ENCODE measurements at regions not wholly inside any gene's neighbourhood (a gene's known extent, or its start where the extent isn't known, plus 50 kb on each side); places are given as distances from the start of the nearest gene placed in this dataset.

GRCh38 chr17:27233776-27234175, 60.1 kb upstream of the WSB1 start:
- TF ChIP-seq CTCF (IDR thresholded peaks at IDR 0.05) (no peak), POLR2A (IDR thresholded peaks at IDR 0.05) (no peak)
- DNase-seq: no peak
- Histone ChIP-seq H3K4me3 (replicated peaks in 1 of 3) (no peak overlapping the region), H3K27me3 (no peaks in the 10 kb centered on the region), H3K36me3 (no peaks in the 10 kb centered on the region), H3K9me3 (no peaks in the 10 kb centered on the region), H3K27ac (no peak overlapping the region), H3K4me1 (no peaks in the 10 kb centered on the region)
- WGBS, 2 donors: 68 to 70% methylated on average over 5 of the region's 5 CpGs
- intact Hi-C loops (cut with DNase I): no loop called here

GRCh38 chr17:27236717-27237315, 57.1 kb upstream of the WSB1 start:
- no peaks in the 10 kb centered on the region for H3K36me3 ChIP-seq
- H3K4me3 ChIP-seq (replicated peaks in 1 of 3): no peak overlapping the region
- intact Hi-C loops (cut with DNase I): loop anchor here (5.0 kb wide), 1 partner anchor 365 kb away; no protein-coding TSS in a partner anchor
- TF ChIP-seq POLR2A (IDR thresholded peaks at IDR 0.05) (no peak), CTCF (IDR thresholded peaks at IDR 0.05) (peak; percentile 78 to 95 (median 92))
- peak; percentile 81 to 82 for DNase-seq
- peaks cover 10 to 11% of the 10 kb centered on the region in 2 donors for H3K4me1 ChIP-seq
- no peaks in the 10 kb centered on the region for H3K27me3 ChIP-seq
- H3K9me3 ChIP-seq: no peaks in the 10 kb centered on the region
- H3K27ac ChIP-seq: no peak overlapping the region
- 66 to 70% methylated on average over 3 of the region's 3 CpGs for WGBS, 2 donors

GRCh38 chr17:27237890-27238289, 56.0 kb upstream of the WSB1 start:
- H3K4me3 ChIP-seq (replicated peaks in 1 of 3): no peak overlapping the region
- intact Hi-C loops (cut with DNase I): loop anchor here (5.0 kb wide), 1 partner anchor 364 kb away; no protein-coding TSS in a partner anchor
- no peak for DNase-seq
- no peaks in the 10 kb centered on the region for H3K36me3 ChIP-seq
- no peak for TF ChIP-seq POLR2A (IDR thresholded peaks at IDR 0.05)
- no peak for TF ChIP-seq CTCF (IDR thresholded peaks at IDR 0.05)
- H3K4me1 ChIP-seq: peaks cover 20 to 22% of the 10 kb centered on the region in 2 donors
- no peak overlapping the region for H3K27ac ChIP-seq
- H3K27me3 ChIP-seq: no peaks in the 10 kb centered on the region
- 94 to 96% methylated on average over 6 to 7 of the region's 7 CpGs for WGBS, 2 donors
- no peaks in the 10 kb centered on the region for H3K9me3 ChIP-seq

- H3K4me3 ChIP-seq (replicated peaks in 1 of 3): no peak overlapping the region
- H3K36me3 ChIP-seq: no peaks in the 10 kb centered on the region
- WGBS, 2 donors: 56 to 68% methylated on average over 3 to 5 of the region's 5 CpGs
- H3K9me3 ChIP-seq: no peaks in the 10 kb centered on the region
- TF ChIP-seq CTCF (IDR thresholded peaks at IDR 0.05) (no peak), POLR2A (IDR thresholded peaks at IDR 0.05) (no peak)
- peaks cover 20 to 25% of the 10 kb centered on the region in 2 donors for H3K4me1 ChIP-seq
- intact Hi-C loops (cut with DNase I): loop anchor here (5.0 kb wide), 1 partner anchor 363 kb away; no protein-coding TSS in a partner anchor
- no peak overlapping the region for H3K27ac ChIP-seq
- DNase-seq: no peak
- H3K27me3 ChIP-seq: no peaks in the 10 kb centered on the region
Measured at GRCh38 chr17:27239046-27239445, 54.9 kb upstream of the WSB1 start.

- no peaks in the 10 kb centered on the region for H3K36me3 ChIP-seq
- no peaks in the 10 kb centered on the region for H3K27me3 ChIP-seq
- DNase-seq: no peak
- intact Hi-C loops (cut with DNase I): loop anchor here (5.0 kb wide), 1 partner anchor 363 kb away; no protein-coding TSS in a partner anchor
- no peak overlapping the region for H3K4me3 ChIP-seq (replicated peaks in 1 of 3)
- H3K4me1 ChIP-seq: peaks cover 23 to 30% of the 10 kb centered on the region in 2 donors
- TF ChIP-seq CTCF (IDR thresholded peaks at IDR 0.05): no peak
- 89 to 91% methylated on average over 7 of the region's 7 CpGs for WGBS, 2 donors
- H3K27ac ChIP-seq: no peak overlapping the region
- no peaks in the 10 kb centered on the region for H3K9me3 ChIP-seq
Measured at GRCh38 chr17:27239584-27239983, 54.3 kb upstream of the WSB1 start.

Measured in thyroid gland (tissue), 4 donors.